GM23338 (cell line): ENCODE measurements at regions not wholly inside any gene's neighbourhood (a gene's known extent, or its start where the extent isn't known, plus 50 kb on each side); places are given as distances from the start of the nearest gene placed in this dataset.

Source experiments
- ATAC-seq: fragments of 200-7000 bp; cut with Tn5 transposase; 3 replicates; pipeline ENCODE4 v1.9.1; 2020
- DNase-seq: peaks from one replicate; pipeline ENCODE4 v3.0.0-alpha.2; 2015; ENCODE audit warnings: low spot score
- H2AFZ ChIP-seq: fragments of 200-600 bp; sonication (generic); 2 replicates; pipeline ENCODE4 v1.8.0; 2016; ENCODE audit warnings: antibody characterized with exemption, mild to moderate bottlenecking, moderate library complexity
- H3F3A ChIP-seq: fragments of 200-600 bp; sonication (generic); replicated peaks from 2 replicates; pipeline ENCODE4 v1.8.0; 2017; ENCODE audit warnings: antibody characterized with exemption, mixed run types, low read depth
- H3K27ac ChIP-seq: fragments of 200-600 bp; sonication (generic); 2 replicates; pipeline ENCODE4 v1.6.1; 2016; ENCODE audit warnings: low read depth
- H3K27me3 ChIP-seq: fragments of 200-600 bp; sonication (generic); 2 replicates; pipeline ENCODE4 v1.8.0; 2016; ENCODE audit warnings: mild to moderate bottlenecking, mixed run types, moderate library complexity; ENCODE audit not compliant: insufficient read depth
- H3K36me3 ChIP-seq: fragments of 200-600 bp; sonication (generic); 2 replicates; pipeline ENCODE4 v1.8.0; 2016; ENCODE audit warnings: mild to moderate bottlenecking; ENCODE audit not compliant: insufficient read depth
- H3K4me1 ChIP-seq: fragments of 200-600 bp; sonication (generic); 2 replicates; pipeline ENCODE4 v1.8.0; 2016; ENCODE audit warnings: mild to moderate bottlenecking, moderate library complexity; ENCODE audit not compliant: insufficient read depth
- H3K4me2 ChIP-seq: fragments of 200-600 bp; sonication (generic); 2 replicates; pipeline ENCODE4 v1.7.1; 2017; ENCODE audit warnings: mixed run types
- H3K4me3 ChIP-seq: fragments of 200-600 bp; sonication (generic); 2 replicates; pipeline ENCODE4 v1.6.1; 2016; ENCODE audit warnings: mixed run types
- H3K79me2 ChIP-seq: fragments of 200-600 bp; sonication (generic); replicated peaks from 2 replicates; pipeline ENCODE4 v1.8.0; 2017; ENCODE audit warnings: mild to moderate bottlenecking; ENCODE audit not compliant: insufficient read depth
- H3K9me2 ChIP-seq: fragments of 200-600 bp; sonication (generic); 2 replicates; pipeline ENCODE4 v1.8.0; 2017; ENCODE audit not compliant: insufficient read depth
- H4K20me1 ChIP-seq: fragments of 200-600 bp; sonication (generic); replicated peaks from 2 replicates; pipeline ENCODE4 v1.8.0; 2017; ENCODE audit warnings: mild to moderate bottlenecking; ENCODE audit not compliant: insufficient read depth
- H3K27ac Mint-ChIP-seq: 2 replicates; pipeline ENCODE4 v1.8.0; 2020; ENCODE audit warnings: inconsistent platforms, mild to moderate bottlenecking, moderate library complexity, mixed read lengths
- H3K27me3 Mint-ChIP-seq: 3 replicates; pipeline ENCODE4 v1.8.0; 2022; ENCODE audit warnings: low read depth, mild to moderate bottlenecking, moderate library complexity, mixed read lengths, inconsistent platforms; ENCODE audit not compliant: insufficient read depth, poor library complexity
- H3K36me3 Mint-ChIP-seq: 3 replicates; pipeline ENCODE4 v1.8.0; 2021; ENCODE audit warnings: low read depth, mild to moderate bottlenecking, inconsistent platforms, moderate library complexity, mixed read lengths
- H3K4me1 Mint-ChIP-seq: 3 replicates; pipeline ENCODE4 v1.8.0; 2020; ENCODE audit warnings: mild to moderate bottlenecking, inconsistent platforms, mixed read lengths
- H3K4me3 Mint-ChIP-seq: 3 replicates; pipeline ENCODE4 v1.8.0; 2021; ENCODE audit warnings: moderate library complexity, mild to moderate bottlenecking, inconsistent platforms, mixed read lengths
- H3K9me3 Mint-ChIP-seq: 3 replicates; pipeline ENCODE4 v1.8.0; 2020; ENCODE audit warnings: moderate library complexity, mild to moderate bottlenecking, inconsistent platforms, mixed read lengths
- CREB1 ChIP-seq: fragments of 250-450 bp; sonication (Bioruptor Pico); IDR thresholded peaks from 2 replicates; pipeline ENCODE4 v1.5.0; 2020; ENCODE audit warnings: low read depth, mild to moderate bottlenecking, moderate library complexity
- JUNB ChIP-seq: IDR thresholded peaks from one replicate; pipeline ENCODE4 v1.6.1; 2016; ENCODE audit warnings: antibody characterized with exemption; ENCODE audit not compliant: unreplicated experiment
- POLR2AphosphoS5 ChIP-seq: IDR thresholded peaks from 2 replicates; pipeline ENCODE4 v1.6.1; 2016; ENCODE audit warnings: antibody characterized with exemption, low read depth
- TF ChIP-seq, protein P1 (sequence below): fragments of 250-450 bp; sonication (Bioruptor Pico); IDR thresholded peaks from 2 replicates; pipeline ENCODE4 v1.5.0; 2020; ENCODE audit warnings: mild to moderate bottlenecking, moderate library complexity
- TF ChIP-seq, protein P2 (sequence below): IDR thresholded peaks from one replicate; pipeline ENCODE4 v1.6.1; 2018; ENCODE audit warnings: antibody characterized with exemption; ENCODE audit not compliant: unreplicated experiment

DNA sequence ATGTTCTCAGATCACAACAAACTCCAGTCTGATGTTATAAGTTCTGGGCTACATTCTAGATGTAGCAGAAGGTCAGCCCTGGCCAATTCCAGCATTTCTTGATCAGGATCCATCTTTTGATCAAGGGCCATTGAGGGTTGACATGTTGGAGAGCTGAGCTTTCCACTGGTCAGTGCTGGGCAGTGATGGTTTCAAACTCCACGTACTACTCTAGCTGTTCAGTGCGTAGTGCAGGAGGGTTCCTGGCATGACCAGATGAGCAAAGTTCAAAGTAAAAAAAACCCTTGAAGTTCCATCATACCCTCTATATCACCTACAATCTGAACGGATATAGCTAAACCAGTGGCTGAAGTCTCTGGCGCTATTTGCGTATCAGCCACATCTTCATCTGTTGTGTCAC is 210.4 kb upstream of the OSR1 start:
- Histone ChIP-seq H4K20me1 (no peaks in the 10 kb centered on the region), H3K79me2 (no peaks in the 10 kb centered on the region), H3K4me1 (no peaks in the 10 kb centered on the region), H3K9me2 (no peaks in the 10 kb centered on the region; the same call in 1 of the 2 replicates), H3K4me2 (no peak overlapping the region), H2AFZ (no peak overlapping the region), H3K36me3 (no peaks in the 10 kb centered on the region), H3F3A (no peaks in the 10 kb centered on the region), H3K27ac (no peak overlapping the region), H3K27me3 (no peaks in the 10 kb centered on the region), H3K4me3 (no peak overlapping the region)
- DNase-seq (no peak), ATAC-seq (no peak)
- Mint-ChIP-seq H3K36me3 (no peaks in the 10 kb centered on the region; the same call in 2 of the 3 replicates), H3K9me3 (no peaks in the 10 kb centered on the region), H3K27me3 (peaks cover 2% of the 10 kb centered on the region), H3K4me1 (peaks cover 2% of the 10 kb centered on the region; the same call in 1 of the 3 replicates), H3K4me3 (no peak overlapping the region), H3K27ac (no peak overlapping the region)
- no peak for TF ChIP-seq POLR2AphosphoS5

DNA sequence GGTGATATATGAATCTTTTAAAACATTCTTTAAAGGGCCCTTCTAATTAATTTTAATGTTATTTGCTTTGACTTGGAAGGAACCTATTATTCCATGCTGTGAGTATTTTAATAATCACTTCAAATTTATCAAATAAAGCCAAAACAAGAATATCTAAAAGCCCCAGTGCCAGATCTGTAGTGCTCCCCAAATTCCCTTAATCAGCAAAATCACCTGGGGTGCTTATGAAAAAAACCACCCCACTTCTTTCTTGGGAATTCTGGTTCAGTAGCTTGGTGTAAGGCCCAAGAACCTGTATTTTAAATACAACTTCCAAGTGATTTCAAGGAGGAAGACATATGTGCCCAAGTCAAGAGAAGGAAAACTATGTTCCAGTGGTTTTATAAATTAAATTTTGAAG is 202.4 kb upstream of the OSR1 start:
- Histone ChIP-seq H3F3A (no peaks in the 10 kb centered on the region), H3K4me1 (no peaks in the 10 kb centered on the region), H3K9me2 (0 out of 2 replicates have a peak, but pooled peaks cover 10% of the 10 kb centered on the region), H3K4me2 (no peak overlapping the region), H3K27ac (no peak overlapping the region), H3K27me3 (no peaks in the 10 kb centered on the region), H3K4me3 (no peak overlapping the region), H3K79me2 (no peaks in the 10 kb centered on the region), H2AFZ (no peak overlapping the region), H4K20me1 (no peaks in the 10 kb centered on the region), H3K36me3 (no peaks in the 10 kb centered on the region)
- ATAC-seq (no peak), DNase-seq (no peak)
- H3K4me1 Mint-ChIP-seq: no peaks in the 10 kb centered on the region
- no peak overlapping the region for H3K27ac Mint-ChIP-seq
- H3K27me3 Mint-ChIP-seq: peaks cover 4% of the 10 kb centered on the region
- H3K9me3 Mint-ChIP-seq: no peaks in the 10 kb centered on the region; the same call in 2 of the 3 replicates
- H3K4me3 Mint-ChIP-seq: no peak overlapping the region
- H3K36me3 Mint-ChIP-seq: no peaks in the 10 kb centered on the region; the same call in 2 of the 3 replicates
- TF ChIP-seq CREB1 (CRISPR knock-in tag): no peak
- TF ChIP-seq, protein P1, sequence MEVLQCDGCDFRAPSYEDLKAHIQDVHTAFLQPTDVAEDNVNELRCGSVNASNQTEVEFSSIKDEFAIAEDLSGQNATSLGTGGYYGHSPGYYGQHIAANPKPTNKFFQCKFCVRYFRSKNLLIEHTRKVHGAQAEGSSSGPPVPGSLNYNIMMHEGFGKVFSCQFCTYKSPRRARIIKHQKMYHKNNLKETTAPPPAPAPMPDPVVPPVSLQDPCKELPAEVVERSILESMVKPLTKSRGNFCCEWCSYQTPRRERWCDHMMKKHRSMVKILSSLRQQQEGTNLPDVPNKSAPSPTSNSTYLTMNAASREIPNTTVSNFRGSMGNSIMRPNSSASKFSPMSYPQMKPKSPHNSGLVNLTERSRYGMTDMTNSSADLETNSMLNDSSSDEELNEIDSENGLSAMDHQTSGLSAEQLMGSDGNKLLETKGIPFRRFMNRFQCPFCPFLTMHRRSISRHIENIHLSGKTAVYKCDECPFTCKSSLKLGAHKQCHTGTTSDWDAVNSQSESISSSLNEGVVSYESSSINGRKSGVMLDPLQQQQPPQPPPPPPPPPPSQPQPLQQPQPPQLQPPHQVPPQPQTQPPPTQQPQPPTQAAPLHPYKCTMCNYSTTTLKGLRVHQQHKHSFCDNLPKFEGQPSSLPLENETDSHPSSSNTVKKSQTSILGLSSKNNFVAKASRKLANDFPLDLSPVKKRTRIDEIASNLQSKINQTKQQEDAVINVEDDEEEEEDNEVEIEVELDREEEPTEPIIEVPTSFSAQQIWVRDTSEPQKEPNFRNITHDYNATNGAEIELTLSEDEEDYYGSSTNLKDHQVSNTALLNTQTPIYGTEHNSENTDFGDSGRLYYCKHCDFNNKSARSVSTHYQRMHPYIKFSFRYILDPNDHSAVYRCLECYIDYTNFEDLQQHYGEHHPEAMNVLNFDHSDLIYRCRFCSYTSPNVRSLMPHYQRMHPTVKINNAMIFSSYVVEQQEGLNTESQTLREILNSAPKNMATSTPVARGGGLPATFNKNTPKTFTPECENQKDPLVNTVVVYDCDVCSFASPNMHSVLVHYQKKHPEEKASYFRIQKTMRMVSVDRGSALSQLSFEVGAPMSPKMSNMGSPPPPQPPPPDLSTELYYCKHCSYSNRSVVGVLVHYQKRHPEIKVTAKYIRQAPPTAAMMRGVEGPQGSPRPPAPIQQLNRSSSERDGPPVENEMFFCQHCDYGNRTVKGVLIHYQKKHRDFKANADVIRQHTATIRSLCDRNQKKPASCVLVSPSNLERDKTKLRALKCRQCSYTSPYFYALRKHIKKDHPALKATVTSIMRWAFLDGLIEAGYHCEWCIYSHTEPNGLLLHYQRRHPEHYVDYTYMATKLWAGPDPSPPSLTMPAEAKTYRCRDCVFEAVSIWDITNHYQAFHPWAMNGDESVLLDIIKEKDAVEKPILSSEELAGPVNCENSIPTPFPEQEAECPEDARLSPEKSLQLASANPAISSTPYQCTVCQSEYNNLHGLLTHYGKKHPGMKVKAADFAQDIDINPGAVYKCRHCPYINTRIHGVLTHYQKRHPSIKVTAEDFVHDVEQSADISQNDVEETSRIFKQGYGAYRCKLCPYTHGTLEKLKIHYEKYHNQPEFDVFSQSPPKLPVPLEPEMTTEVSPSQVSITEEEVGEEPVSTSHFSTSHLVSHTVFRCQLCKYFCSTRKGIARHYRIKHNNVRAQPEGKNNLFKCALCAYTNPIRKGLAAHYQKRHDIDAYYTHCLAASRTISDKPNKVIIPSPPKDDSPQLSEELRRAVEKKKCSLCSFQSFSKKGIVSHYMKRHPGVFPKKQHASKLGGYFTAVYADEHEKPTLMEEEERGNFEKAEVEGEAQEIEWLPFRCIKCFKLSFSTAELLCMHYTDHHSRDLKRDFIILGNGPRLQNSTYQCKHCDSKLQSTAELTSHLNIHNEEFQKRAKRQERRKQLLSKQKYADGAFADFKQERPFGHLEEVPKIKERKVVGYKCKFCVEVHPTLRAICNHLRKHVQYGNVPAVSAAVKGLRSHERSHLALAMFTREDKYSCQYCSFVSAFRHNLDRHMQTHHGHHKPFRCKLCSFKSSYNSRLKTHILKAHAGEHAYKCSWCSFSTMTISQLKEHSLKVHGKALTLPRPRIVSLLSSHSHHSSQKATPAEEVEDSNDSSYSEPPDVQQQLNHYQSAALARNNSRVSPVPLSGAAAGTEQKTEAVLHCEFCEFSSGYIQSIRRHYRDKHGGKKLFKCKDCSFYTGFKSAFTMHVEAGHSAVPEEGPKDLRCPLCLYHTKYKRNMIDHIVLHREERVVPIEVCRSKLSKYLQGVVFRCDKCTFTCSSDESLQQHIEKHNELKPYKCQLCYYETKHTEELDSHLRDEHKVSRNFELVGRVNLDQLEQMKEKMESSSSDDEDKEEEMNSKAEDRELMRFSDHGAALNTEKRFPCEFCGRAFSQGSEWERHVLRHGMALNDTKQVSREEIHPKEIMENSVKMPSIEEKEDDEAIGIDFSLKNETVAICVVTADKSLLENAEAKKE (CRISPR knock-in tag): no peak
- TF ChIP-seq, protein P2, sequence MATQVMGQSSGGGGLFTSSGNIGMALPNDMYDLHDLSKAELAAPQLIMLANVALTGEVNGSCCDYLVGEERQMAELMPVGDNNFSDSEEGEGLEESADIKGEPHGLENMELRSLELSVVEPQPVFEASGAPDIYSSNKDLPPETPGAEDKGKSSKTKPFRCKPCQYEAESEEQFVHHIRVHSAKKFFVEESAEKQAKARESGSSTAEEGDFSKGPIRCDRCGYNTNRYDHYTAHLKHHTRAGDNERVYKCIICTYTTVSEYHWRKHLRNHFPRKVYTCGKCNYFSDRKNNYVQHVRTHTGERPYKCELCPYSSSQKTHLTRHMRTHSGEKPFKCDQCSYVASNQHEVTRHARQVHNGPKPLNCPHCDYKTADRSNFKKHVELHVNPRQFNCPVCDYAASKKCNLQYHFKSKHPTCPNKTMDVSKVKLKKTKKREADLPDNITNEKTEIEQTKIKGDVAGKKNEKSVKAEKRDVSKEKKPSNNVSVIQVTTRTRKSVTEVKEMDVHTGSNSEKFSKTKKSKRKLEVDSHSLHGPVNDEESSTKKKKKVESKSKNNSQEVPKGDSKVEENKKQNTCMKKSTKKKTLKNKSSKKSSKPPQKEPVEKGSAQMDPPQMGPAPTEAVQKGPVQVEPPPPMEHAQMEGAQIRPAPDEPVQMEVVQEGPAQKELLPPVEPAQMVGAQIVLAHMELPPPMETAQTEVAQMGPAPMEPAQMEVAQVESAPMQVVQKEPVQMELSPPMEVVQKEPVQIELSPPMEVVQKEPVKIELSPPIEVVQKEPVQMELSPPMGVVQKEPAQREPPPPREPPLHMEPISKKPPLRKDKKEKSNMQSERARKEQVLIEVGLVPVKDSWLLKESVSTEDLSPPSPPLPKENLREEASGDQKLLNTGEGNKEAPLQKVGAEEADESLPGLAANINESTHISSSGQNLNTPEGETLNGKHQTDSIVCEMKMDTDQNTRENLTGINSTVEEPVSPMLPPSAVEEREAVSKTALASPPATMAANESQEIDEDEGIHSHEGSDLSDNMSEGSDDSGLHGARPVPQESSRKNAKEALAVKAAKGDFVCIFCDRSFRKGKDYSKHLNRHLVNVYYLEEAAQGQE: no peak
- TF ChIP-seq JUNB: no peak
